ENCODE measurements at regions not wholly inside any gene's neighbourhood (a gene's known extent, or its start where the extent isn't known, plus 50 kb on each side); places are given as distances from the start of the nearest gene placed in this dataset.

GRCh38 chr5:40191150-40191549 lies 488.6 kb upstream of the PTGER4 start:
- H3K4me1 ChIP-seq (ENCODE audit: control insufficient read depth, extremely low read depth, insufficient read depth, low read length), result no peaks in the 10 kb centered on the region
- H3K79me2 ChIP-seq (ENCODE audit: control insufficient read depth, insufficient read depth, low read length), result no peaks in the 10 kb centered on the region
- no peak overlapping the region for H2AFZ ChIP-seq (ENCODE audit: control insufficient read depth, low read length)
- H3K4me3 ChIP-seq (ENCODE audit: control insufficient read depth in 2 of 3, extremely low read depth in 1 of 3, insufficient read depth in 2 of 3, low read depth in 1 of 3, low read length in 3 of 3), result no peak overlapping the region
- no peak for FAIRE-seq
- dilution Hi-C loops (cut with MboI; ENCODE audit: extremely low pct_ligation_motif_present, low sequenced_read_pairs), result no loop called here
- H3K4me2 ChIP-seq (ENCODE audit: control insufficient read depth, extremely low read depth, insufficient read depth, low read depth, low read length), result no peak overlapping the region
- no peak for DNase-seq (ENCODE audit: low read depth, low spot score)
- no peaks in the 10 kb centered on the region for H4K20me1 ChIP-seq (ENCODE audit: control insufficient read depth, extremely low read depth, insufficient read depth, low read length)
- H3K9ac ChIP-seq (ENCODE audit: control insufficient read depth, extremely low read depth, insufficient read depth, low read length), result no peak overlapping the region
- no peaks in the 10 kb centered on the region for H3K27me3 ChIP-seq (ENCODE audit: control insufficient read depth, extremely low read depth, insufficient read depth, low read length)
- TF ChIP-seq EZH2 (IDR thresholded peaks at IDR 0.05; ENCODE audit: low read length), result no peak
- TF ChIP-seq, protein P1, sequence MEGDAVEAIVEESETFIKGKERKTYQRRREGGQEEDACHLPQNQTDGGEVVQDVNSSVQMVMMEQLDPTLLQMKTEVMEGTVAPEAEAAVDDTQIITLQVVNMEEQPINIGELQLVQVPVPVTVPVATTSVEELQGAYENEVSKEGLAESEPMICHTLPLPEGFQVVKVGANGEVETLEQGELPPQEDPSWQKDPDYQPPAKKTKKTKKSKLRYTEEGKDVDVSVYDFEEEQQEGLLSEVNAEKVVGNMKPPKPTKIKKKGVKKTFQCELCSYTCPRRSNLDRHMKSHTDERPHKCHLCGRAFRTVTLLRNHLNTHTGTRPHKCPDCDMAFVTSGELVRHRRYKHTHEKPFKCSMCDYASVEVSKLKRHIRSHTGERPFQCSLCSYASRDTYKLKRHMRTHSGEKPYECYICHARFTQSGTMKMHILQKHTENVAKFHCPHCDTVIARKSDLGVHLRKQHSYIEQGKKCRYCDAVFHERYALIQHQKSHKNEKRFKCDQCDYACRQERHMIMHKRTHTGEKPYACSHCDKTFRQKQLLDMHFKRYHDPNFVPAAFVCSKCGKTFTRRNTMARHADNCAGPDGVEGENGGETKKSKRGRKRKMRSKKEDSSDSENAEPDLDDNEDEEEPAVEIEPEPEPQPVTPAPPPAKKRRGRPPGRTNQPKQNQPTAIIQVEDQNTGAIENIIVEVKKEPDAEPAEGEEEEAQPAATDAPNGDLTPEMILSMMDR (optimal IDR thresholded peaks at IDR 0.05 in 1 of 3, IDR thresholded peaks at IDR 0.05 in 1 of 3, conservative IDR thresholded peaks at IDR 0.05 in 1 of 3; ENCODE audit: extremely low read depth in 1 of 3, insufficient read depth in 2 of 3, low read length in 3 of 3), result no peak
- H3K27ac ChIP-seq (ENCODE audit: control insufficient read depth, insufficient read depth, low read length), result no peak overlapping the region
- no peaks in the 10 kb centered on the region for H3K36me3 ChIP-seq (ENCODE audit: control insufficient read depth in 2 of 2, extremely low read depth in 1 of 2, insufficient read depth in 2 of 2, low read length in 2 of 2)
- no peaks in the 10 kb centered on the region for H3K9me3 ChIP-seq (ENCODE audit: control insufficient read depth, low read depth, low read length)
- no peaks in the 10 kb centered on the region for H3K9me1 ChIP-seq (ENCODE audit: control insufficient read depth, extremely low read depth, insufficient read depth, low read length)

GRCh38 chr5:40172721-40173120 lies 507.0 kb upstream of the PTGER4 start:
- Histone ChIP-seq H3K79me2 (ENCODE audit: control insufficient read depth, insufficient read depth, low read length) (no peaks in the 10 kb centered on the region), H3K9me3 (ENCODE audit: control insufficient read depth, low read depth, low read length) (no peaks in the 10 kb centered on the region), H3K4me1 (ENCODE audit: control insufficient read depth, extremely low read depth, insufficient read depth, low read length) (peaks cover 6% of the 10 kb centered on the region), H3K4me2 (ENCODE audit: control insufficient read depth, extremely low read depth, insufficient read depth, low read depth, low read length) (no peak overlapping the region), H3K27me3 (ENCODE audit: control insufficient read depth, extremely low read depth, insufficient read depth, low read length) (no peaks in the 10 kb centered on the region), H2AFZ (ENCODE audit: control insufficient read depth, low read length) (no peak overlapping the region), H3K27ac (ENCODE audit: control insufficient read depth, insufficient read depth, low read length) (no peak overlapping the region), H3K36me3 (ENCODE audit: control insufficient read depth in 2 of 2, extremely low read depth in 1 of 2, insufficient read depth in 2 of 2, low read length in 2 of 2) (no peaks in the 10 kb centered on the region), H3K9me1 (ENCODE audit: control insufficient read depth, extremely low read depth, insufficient read depth, low read length) (no peaks in the 10 kb centered on the region), H3K9ac (ENCODE audit: control insufficient read depth, extremely low read depth, insufficient read depth, low read length) (no peak overlapping the region), H4K20me1 (ENCODE audit: control insufficient read depth, extremely low read depth, insufficient read depth, low read length) (no peaks in the 10 kb centered on the region), H3K4me3 (ENCODE audit: control insufficient read depth in 2 of 3, extremely low read depth in 1 of 3, insufficient read depth in 2 of 3, low read depth in 1 of 3, low read length in 3 of 3) (no peak overlapping the region)
- dilution Hi-C loops (cut with MboI; ENCODE audit: extremely low pct_ligation_motif_present, low sequenced_read_pairs), result no loop called here
- no peak for TF ChIP-seq EZH2 (IDR thresholded peaks at IDR 0.05; ENCODE audit: low read length)
- TF ChIP-seq, protein P1 (optimal IDR thresholded peaks at IDR 0.05 in 1 of 3, IDR thresholded peaks at IDR 0.05 in 1 of 3, conservative IDR thresholded peaks at IDR 0.05 in 1 of 3; ENCODE audit: extremely low read depth in 1 of 3, insufficient read depth in 2 of 3, low read length in 3 of 3), result no peak
- DNase-seq (ENCODE audit: low read depth, low spot score) (no peak), FAIRE-seq (no peak)
